ENCODE measurements at regions not wholly inside any gene's neighbourhood (a gene's known extent, or its start where the extent isn't known, plus 50 kb on each side); places are given as distances from the start of the nearest gene placed in this dataset.

- DNase-seq (ENCODE audit: low read depth in 2 of 2): no peak
Observed at GRCh38 chr20:60321601-60322000, 363.4 kb downstream of the CDH26 start.

GRCh38 chr20:60326821-60327220, 368.6 kb downstream of the CDH26 start:
- no peak for DNase-seq (ENCODE audit: low read depth in 2 of 2)

- DNase-seq (ENCODE audit: low read depth in 2 of 2): no peak
Observed at GRCh38 chr20:60327971-60328660, 369.9 kb downstream of the CDH26 start.

- no peak for DNase-seq (ENCODE audit: low read depth in 2 of 2)
Observed at GRCh38 chr20:60330461-60330860, 372.2 kb downstream of the CDH26 start.

GRCh38 chr20:60331688-60332300, 373.6 kb downstream of the CDH26 start:
- no peak for DNase-seq (ENCODE audit: low read depth in 2 of 2)

- DNase-seq (ENCODE audit: low read depth in 2 of 2): no peak
Observed at GRCh38 chr20:60332523-60332922, 374.3 kb downstream of the CDH26 start.

- DNase-seq (ENCODE audit: low read depth in 2 of 2): no peak
Observed at GRCh38 chr20:60334911-60335310, 376.7 kb downstream of the CDH26 start.

GRCh38 chr20:60338556-60338955, 380.3 kb downstream of the CDH26 start:
- DNase-seq (ENCODE audit: low read depth in 2 of 2): no peak

GRCh38 chr20:60339738-60340137, 381.5 kb downstream of the CDH26 start:
- no peak for DNase-seq (ENCODE audit: low read depth in 2 of 2)

- no peak for DNase-seq (ENCODE audit: low read depth in 2 of 2)
Observed at GRCh38 chr20:60340232-60340631, 382.0 kb downstream of the CDH26 start.

GRCh38 chr20:60341062-60341461, 382.8 kb downstream of the CDH26 start:
- no peak for DNase-seq (ENCODE audit: low read depth in 2 of 2)

- no peak for DNase-seq (ENCODE audit: low read depth in 2 of 2)
Observed at GRCh38 chr20:60345106-60345505, 386.9 kb downstream of the CDH26 start.

GRCh38 chr20:60349418-60349817, 391.2 kb downstream of the CDH26 start:
- DNase-seq (ENCODE audit: low read depth in 2 of 2): no peak

- no peak for DNase-seq (ENCODE audit: low read depth in 2 of 2)
Observed at GRCh38 chr20:60352017-60352416, 393.8 kb downstream of the CDH26 start.

GRCh38 chr20:60352596-60352995, 394.4 kb downstream of the CDH26 start:
- DNase-seq (ENCODE audit: low read depth in 2 of 2): no peak

GRCh38 chr20:60354024-60354580, 395.9 kb downstream of the CDH26 start:
- no peak for DNase-seq (ENCODE audit: low read depth in 2 of 2)

- DNase-seq (ENCODE audit: low read depth in 2 of 2): no peak
Observed at GRCh38 chr20:60358101-60358500, 399.9 kb downstream of the CDH26 start.

GRCh38 chr20:60359010-60359409, 400.8 kb downstream of the CDH26 start:
- no peak for DNase-seq (ENCODE audit: low read depth in 2 of 2)

GRCh38 chr20:60361761-60362395, 403.7 kb downstream of the CDH26 start:
- DNase-seq (ENCODE audit: low read depth in 2 of 2): no peak

- DNase-seq (ENCODE audit: low read depth in 2 of 2): no peak
Observed at GRCh38 chr20:60362531-60362930, 404.3 kb downstream of the CDH26 start.

GRCh38 chr20:60363698-60364097, 405.5 kb downstream of the CDH26 start:
- DNase-seq (ENCODE audit: low read depth in 2 of 2): no peak

GRCh38 chr20:60365064-60365666, 406.9 kb downstream of the CDH26 start:
- no peak for DNase-seq (ENCODE audit: low read depth in 2 of 2)

Data from stimulated activated CD8-positive, alpha-beta memory T cell treated with anti-CD3 and anti-CD28 coated beads, Interleukin-7, amount 100 ng/mL, for 1 hour (primary cell).